PC-3 (cell line): ENCODE measurements at regions not wholly inside any gene's neighbourhood (a gene's known extent, or its start where the extent isn't known, plus 50 kb on each side); places are given as distances from the start of the nearest gene placed in this dataset.

Experiments used
- EZH2 ChIP-seq: fragments of 300-600 bp; sonication (generic); IDR thresholded peaks from one replicate; pipeline ENCODE4 v1.6.1; 2017; ENCODE audit warnings: antibody characterized with exemption, mild to moderate bottlenecking, low read length; ENCODE audit not compliant: unreplicated experiment
- EZH2phosphoT487 ChIP-seq: fragments of 300-600 bp; sonication (generic); IDR thresholded peaks from 2 replicates; pipeline ENCODE4 v1.6.1; 2018; ENCODE audit warnings: mild to moderate bottlenecking, antibody characterized with exemption, low read length, borderline replicate concordance
- TF ChIP-seq, protein P1 (sequence below): fragments of 300-600 bp; sonication (generic); conservative IDR thresholded peaks from 2 replicates; pipeline ENCODE4 v1.5.1; 2017; ENCODE audit warnings: antibody characterized with exemption, low read depth, mild to moderate bottlenecking, low read length

GRCh38 chr19:28880735-28881401 lies 332.1 kb downstream of the UQCRFS1 start:
- TF ChIP-seq, protein P1, sequence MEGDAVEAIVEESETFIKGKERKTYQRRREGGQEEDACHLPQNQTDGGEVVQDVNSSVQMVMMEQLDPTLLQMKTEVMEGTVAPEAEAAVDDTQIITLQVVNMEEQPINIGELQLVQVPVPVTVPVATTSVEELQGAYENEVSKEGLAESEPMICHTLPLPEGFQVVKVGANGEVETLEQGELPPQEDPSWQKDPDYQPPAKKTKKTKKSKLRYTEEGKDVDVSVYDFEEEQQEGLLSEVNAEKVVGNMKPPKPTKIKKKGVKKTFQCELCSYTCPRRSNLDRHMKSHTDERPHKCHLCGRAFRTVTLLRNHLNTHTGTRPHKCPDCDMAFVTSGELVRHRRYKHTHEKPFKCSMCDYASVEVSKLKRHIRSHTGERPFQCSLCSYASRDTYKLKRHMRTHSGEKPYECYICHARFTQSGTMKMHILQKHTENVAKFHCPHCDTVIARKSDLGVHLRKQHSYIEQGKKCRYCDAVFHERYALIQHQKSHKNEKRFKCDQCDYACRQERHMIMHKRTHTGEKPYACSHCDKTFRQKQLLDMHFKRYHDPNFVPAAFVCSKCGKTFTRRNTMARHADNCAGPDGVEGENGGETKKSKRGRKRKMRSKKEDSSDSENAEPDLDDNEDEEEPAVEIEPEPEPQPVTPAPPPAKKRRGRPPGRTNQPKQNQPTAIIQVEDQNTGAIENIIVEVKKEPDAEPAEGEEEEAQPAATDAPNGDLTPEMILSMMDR = no peak
- TF ChIP-seq EZH2 (no peak), EZH2phosphoT487 (no peak)
